ENCODE measurements at regions not wholly inside any gene's neighbourhood (a gene's known extent, or its start where the extent isn't known, plus 50 kb on each side); places are given as distances from the start of the nearest gene placed in this dataset.

DNA sequence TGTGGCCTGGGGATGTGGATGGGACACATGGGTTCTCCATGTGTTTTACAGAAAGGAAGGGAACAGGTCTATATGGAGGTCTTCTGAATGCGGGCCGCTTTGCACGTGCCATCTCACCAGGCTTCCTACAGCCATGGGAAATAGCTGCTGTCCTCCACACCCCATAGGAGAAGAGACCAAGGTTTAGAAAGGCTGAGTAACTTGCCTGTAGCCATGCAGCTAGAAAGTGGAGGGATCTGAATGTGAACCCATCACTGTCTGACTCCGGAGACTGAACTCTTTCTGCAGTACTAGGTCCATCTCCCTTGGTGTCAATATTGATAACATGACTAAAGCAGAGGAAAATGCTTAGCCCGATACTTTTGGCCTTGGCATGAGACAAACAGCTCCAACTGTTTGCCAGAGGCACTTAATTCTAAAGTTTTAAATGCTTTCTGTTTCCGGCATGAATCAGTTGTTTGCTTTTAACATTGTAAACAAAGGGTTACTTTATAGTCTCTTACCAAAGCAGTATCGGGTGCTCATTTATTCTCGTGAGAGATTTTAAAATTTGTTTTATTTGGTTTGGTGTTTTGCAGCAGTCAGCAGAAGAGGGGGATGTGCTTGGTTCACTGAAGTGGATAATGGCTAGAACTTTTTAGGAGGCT is 64.8 kb upstream of the LOXL4 start:
- TF ChIP-seq POLR2A (IDR thresholded peaks at IDR 0.05): no peak
- TF ChIP-seq, protein P1, sequence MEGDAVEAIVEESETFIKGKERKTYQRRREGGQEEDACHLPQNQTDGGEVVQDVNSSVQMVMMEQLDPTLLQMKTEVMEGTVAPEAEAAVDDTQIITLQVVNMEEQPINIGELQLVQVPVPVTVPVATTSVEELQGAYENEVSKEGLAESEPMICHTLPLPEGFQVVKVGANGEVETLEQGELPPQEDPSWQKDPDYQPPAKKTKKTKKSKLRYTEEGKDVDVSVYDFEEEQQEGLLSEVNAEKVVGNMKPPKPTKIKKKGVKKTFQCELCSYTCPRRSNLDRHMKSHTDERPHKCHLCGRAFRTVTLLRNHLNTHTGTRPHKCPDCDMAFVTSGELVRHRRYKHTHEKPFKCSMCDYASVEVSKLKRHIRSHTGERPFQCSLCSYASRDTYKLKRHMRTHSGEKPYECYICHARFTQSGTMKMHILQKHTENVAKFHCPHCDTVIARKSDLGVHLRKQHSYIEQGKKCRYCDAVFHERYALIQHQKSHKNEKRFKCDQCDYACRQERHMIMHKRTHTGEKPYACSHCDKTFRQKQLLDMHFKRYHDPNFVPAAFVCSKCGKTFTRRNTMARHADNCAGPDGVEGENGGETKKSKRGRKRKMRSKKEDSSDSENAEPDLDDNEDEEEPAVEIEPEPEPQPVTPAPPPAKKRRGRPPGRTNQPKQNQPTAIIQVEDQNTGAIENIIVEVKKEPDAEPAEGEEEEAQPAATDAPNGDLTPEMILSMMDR (IDR thresholded peaks at IDR 0.05): no peak

All from body of pancreas (tissue), 4 donors.